Renal cortical epithelial cell (primary cell): ENCODE measurements at regions not wholly inside any gene's neighbourhood (a gene's known extent, or its start where the extent isn't known, plus 50 kb on each side); places are given as distances from the start of the nearest gene placed in this dataset.

Source experiments
- DNase-seq: peaks from one replicate; pipeline ENCODE4 v3.0.0-alpha.2; 2011; ENCODE audit warnings: low read depth

- DNase-seq: no peak
These were observed 706.0 kb downstream of the KCNJ3 start for GRCh38 chr2:155404433-155405002.

- DNase-seq: no peak
These were observed 694.9 kb downstream of the KCNJ3 start for GRCh38 chr2:155393406-155393805.

DNA sequence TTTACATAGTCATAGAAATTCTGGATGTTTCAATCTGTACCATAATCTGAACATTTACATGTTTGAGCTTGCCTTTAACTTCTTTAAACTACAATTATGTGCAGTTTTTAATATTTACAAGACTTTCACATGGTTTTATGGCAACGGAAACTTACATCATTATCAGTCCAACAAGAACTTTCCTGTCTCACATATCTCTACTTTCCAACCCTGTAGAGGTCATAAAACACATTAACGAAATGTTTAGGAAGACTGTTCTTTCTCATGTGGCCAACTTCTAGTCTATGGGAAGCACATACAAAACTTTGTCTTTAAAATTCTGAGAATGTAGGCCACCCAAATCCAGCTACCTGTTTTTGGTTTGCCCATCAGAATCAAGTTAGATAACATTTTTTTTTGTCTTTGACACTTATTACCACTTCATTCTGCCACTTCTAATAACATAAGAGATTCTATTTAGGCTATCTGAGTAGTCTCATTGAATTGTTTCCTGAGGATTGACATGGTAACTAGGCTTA is 693.2 kb downstream of the KCNJ3 start:
- no peak for DNase-seq

DNA sequence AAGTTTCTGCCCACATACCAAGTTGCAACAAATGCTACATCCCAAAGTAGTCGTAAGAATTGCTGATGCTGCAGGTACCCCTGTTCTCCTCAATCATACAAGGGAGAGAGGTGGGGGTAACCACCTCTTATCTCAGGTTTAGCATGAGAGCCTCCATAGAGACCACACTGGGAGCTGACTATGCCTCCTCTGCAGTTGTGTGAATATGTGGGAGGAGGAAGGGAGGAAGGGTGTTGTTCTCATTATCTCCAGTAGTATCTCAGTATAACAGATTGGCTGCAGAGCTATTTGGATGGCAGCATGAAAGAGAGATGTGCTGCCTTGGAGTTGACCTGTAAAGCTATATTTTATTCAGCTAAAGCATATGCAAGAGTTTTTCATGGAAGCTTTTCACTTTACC is 690.7 kb downstream of the KCNJ3 start:
- DNase-seq: no peak

GRCh38 chr2:155384555-155385123 is 686.1 kb downstream of the KCNJ3 start:
- no peak for DNase-seq

DNA sequence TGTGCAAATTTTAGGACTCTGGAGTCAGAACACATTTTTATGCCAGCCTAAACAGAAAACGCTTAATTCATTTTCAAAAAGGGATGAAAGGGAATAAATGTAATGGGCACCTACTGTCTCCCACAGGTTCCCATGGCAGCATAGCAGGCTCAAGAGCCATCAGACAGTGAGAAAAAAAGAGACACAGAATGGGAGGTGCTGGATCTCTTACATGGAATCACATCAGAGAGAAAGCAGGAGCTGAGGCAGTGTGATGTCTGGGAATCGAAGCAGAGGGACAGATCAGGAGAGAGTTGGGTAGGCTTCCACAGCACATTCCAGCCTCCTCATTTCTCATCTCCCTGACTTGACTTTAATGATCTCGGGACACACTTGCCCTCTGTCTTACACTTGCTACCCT is 684.3 kb downstream of the KCNJ3 start:
- DNase-seq: no peak

DNA sequence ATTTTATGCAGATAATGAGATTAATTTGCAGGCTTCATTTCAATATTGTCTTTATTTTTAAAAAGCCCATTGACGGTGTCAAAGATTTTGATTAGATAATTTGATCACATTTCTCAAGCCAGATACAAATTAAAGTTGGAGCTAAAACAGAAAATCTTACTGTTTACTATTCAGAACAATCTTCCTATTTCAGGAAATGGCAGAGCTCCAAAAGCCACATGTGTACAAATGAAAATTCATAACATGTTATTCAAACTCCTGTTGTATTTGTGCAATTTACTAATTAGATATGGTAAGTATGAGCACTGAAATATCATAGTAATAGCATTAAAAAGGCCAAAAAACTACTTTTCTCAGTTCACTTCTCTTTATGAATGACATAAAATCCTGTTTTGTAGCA is 682.9 kb downstream of the KCNJ3 start:
- no peak for DNase-seq

GRCh38 chr2:155379494-155379893 is 681.0 kb downstream of the KCNJ3 start:
- no peak for DNase-seq

GRCh38 chr2:155377931-155378444 is 679.5 kb downstream of the KCNJ3 start:
- DNase-seq: peak; percentile 13

DNA sequence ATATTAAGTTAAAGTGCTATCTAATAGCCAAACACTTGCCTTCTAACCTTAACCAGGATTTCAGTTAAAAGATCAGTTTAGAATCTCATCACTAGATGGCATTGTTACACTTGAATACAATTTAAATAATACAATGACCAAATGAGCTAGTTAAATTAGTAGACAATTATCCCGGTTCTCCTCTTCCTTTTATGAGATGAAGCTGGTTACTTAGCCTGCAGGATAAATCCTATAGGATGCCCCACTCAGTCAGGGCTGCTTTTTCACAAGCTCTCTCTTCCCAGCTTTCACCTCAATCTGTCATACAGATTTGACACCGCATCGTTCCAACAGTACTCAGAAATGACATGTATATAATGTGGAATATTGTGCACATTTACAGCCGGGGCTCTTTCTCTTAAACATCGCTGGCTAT is 678.8 kb downstream of the KCNJ3 start:
- DNase-seq: peak; percentile 51

GRCh38 chr2:155372969-155373368 is 674.5 kb downstream of the KCNJ3 start:
- DNase-seq: peak; percentile 39

DNA sequence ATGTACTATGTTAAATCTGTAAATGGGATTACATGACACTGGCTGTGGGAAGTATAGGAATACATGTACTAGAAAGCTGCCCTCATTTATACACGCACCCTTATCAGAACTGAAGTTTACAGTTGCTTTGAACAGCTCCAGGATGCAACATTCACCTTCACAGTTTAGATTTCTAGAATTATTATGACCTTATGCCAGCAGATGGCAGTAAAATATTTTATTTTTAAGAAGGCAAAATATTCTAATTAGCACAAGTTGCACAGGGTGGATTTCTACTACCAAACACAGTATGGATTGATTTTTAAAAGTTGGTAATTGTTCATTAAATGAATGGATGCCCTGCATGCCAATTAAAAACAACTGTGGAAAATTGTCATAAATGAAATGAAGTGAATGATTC is 670.4 kb downstream of the KCNJ3 start:
- peak; percentile 24 for DNase-seq

DNA sequence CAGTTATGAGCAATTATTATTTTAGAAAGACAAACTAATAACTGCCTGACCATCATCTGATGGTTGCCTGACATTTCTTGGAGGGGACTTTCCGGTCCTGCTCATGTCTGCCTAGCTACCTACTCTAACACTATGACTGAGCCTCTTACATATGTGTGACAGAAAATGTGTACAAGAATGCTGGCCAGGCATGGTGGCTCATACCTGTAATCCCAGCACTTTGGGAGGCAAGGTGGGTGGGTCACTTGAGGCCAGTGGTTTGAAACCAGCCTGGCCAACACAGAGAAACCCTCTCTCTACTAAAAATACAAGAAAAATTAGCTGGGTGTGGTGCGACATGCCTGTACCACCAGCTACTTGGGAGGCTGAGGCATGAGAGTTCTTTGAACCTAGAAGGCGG is 666.3 kb downstream of the KCNJ3 start:
- DNase-seq: no peak

- no peak for DNase-seq
These were observed 664.9 kb downstream of the KCNJ3 start for GRCh38 chr2:155363349-155363888.

GRCh38 chr2:155357172-155357571 is 658.7 kb downstream of the KCNJ3 start:
- no peak for DNase-seq

DNA sequence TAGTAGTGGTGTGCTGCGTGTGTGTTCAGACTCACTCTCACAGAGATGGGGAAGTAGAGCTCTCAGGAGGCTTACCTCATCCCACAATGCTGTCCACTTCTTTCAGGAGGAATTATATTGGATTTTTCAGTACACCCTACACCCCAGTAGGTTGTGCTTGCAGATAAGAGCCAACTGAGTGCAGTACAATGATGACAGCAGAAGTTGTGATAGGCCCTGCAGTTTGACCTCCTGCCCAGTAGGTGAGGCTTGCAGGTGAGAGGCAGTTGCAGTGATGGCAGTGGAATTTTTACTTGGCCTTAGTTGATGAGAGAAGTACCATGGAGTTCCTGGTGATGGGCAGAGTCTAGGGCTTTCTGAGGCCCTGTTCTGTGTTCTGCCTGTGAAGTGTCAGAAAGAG is 657.8 kb downstream of the KCNJ3 start:
- DNase-seq: no peak

- no peak for DNase-seq
These were observed 652.5 kb downstream of the KCNJ3 start for GRCh38 chr2:155350783-155351580.

DNA sequence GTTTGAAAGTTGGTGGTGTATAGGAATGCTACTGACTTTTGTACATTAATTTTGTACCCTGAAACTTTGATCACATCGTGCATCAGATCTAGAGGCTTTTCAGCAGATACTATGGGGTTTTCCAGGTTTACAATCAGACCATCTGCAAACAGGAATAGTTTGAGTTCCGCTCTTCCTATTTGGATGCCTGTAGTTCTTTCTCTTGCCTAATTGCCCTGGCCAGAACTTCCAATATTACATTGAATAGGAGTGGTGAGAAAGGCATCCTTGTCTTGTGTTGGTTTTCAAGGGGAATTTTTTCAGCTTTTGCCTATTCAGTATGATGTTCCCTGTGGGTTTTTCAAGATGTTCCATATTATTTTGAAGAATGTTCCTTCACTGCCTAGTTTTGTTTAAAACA is 633.5 kb downstream of the KCNJ3 start:
- no peak for DNase-seq

- DNase-seq: no peak
These were observed 621.7 kb downstream of the KCNJ3 start for GRCh38 chr2:155320236-155320635.

- no peak for DNase-seq
These were observed 620.2 kb downstream of the KCNJ3 start for GRCh38 chr2:155318710-155319109.

GRCh38 chr2:155315768-155316167 is 617.3 kb downstream of the KCNJ3 start:
- no peak for DNase-seq

GRCh38 chr2:155310589-155310988 is 612.1 kb downstream of the KCNJ3 start:
- peak; percentile 41 for DNase-seq

DNA sequence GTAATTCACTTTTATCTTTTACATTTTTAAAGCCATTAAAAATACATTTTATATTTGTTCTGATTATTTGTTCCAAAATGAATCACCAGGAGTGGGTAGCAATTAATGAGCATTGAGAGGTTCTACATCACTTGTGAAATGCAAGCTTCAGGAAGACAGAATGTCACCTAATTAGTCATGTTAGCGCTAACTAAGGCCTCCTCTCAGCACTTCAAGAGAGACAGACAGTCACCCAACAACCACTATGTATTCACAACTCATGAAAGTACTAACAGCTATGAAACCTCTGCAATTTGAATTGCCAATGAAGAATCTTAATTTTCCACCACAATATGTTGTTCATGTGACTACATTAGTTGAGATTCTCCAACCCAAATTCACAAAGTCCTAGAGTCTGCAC is 611.0 kb downstream of the KCNJ3 start:
- no peak for DNase-seq
